Liver (tissue), 8 donors: ENCODE measurements at regions not wholly inside any gene's neighbourhood (a gene's known extent, or its start where the extent isn't known, plus 50 kb on each side); places are given as distances from the start of the nearest gene placed in this dataset.

Source experiments
- DNase-seq: peaks from one replicate; pipeline ENCODE4 v3.0.0-alpha.2; 2017; ENCODE audit warnings: low spot score
- H3K27ac ChIP-seq, 2 donors: one replicate each; pipeline ENCODE4 v1.7.0; 2013; ENCODE audit warnings: inconsistent platforms in 2 of 2, low read length in 2 of 2, control low read depth in 1 of 2, low read depth in 1 of 2, mild to moderate bottlenecking in 1 of 2
- H3K27me3 ChIP-seq, 4 donors: one replicate each; pipeline versions ENCODE4 v1.6.1 to v1.7.0; 2013; ENCODE audit warnings: low read length in 3 of 4, inconsistent platforms in 1 of 4, mild to moderate bottlenecking in 1 of 4, moderate library complexity in 1 of 4; ENCODE audit not compliant: control insufficient read depth in 4 of 4, insufficient read depth in 4 of 4
- H3K36me3 ChIP-seq, 4 donors: one replicate each; pipeline versions ENCODE4 v1.6.1 to v1.7.0; 2013; ENCODE audit warnings: low read length in 3 of 4, mild to moderate bottlenecking in 3 of 4, low read depth in 1 of 4, moderate library complexity in 1 of 4; ENCODE audit not compliant: control insufficient read depth in 4 of 4, insufficient read depth in 3 of 4
- H3K4me1 ChIP-seq, 4 donors: one replicate each; pipeline versions ENCODE4 v1.6.1 to v1.7.0; 2013; ENCODE audit warnings: low read length in 3 of 4, mild to moderate bottlenecking in 3 of 4, moderate library complexity in 1 of 4; ENCODE audit not compliant: control insufficient read depth in 4 of 4, insufficient read depth in 4 of 4
- H3K4me3 ChIP-seq, 3 donors: one replicate each; pipeline versions ENCODE4 v1.6.1 to v1.7.0; 2013; ENCODE audit warnings: low read length in 3 of 3, control low read depth in 1 of 3, low read depth in 1 of 3, mild to moderate bottlenecking in 1 of 3
- H3K9ac ChIP-seq, 2 donors: one replicate each; pipeline ENCODE4 v1.7.0; 2013; ENCODE audit warnings: low read length in 2 of 2, mild to moderate bottlenecking in 2 of 2, moderate library complexity in 2 of 2, control low read depth in 1 of 2, low read depth in 1 of 2
- H3K9me3 ChIP-seq, 4 donors: one replicate each; pipeline versions ENCODE4 v1.6.1 to v1.7.0; 2013; ENCODE audit warnings: low read length in 3 of 4; ENCODE audit not compliant: control insufficient read depth in 4 of 4
- ATF3 ChIP-seq: IDR thresholded peaks from 2 replicates; pipeline ENCODE4 v1.6.1; 2016; ENCODE audit warnings: antibody characterized with exemption
- CTCF ChIP-seq: fragments of 150-350 bp; IDR thresholded peaks from 2 replicates; pipeline ENCODE4 v1.5.1; 2017; ENCODE audit warnings: improper control_type of control experiment, low read depth, low read length; ENCODE audit not compliant: missing input control
- EGR1 ChIP-seq, 2 donors: IDR thresholded peaks; 2 replicates each; pipeline ENCODE4 v1.6.1; 2016 to 2018; ENCODE audit warnings: antibody characterized with exemption in 2 of 2, low read depth in 2 of 2
- FOXA2 ChIP-seq: IDR thresholded peaks from 2 replicates; pipeline ENCODE4 v1.6.1; 2016; ENCODE audit warnings: antibody characterized with exemption
- GABPA ChIP-seq, 2 donors: IDR thresholded peaks in 1 of 2; conservative IDR thresholded peaks in 1 of 2; 2 replicates each; pipeline ENCODE4 v1.6.1; 2016; ENCODE audit warnings: antibody characterized with exemption in 2 of 2, mild to moderate bottlenecking in 1 of 2, moderate library complexity in 1 of 2
- HNF4A ChIP-seq, 2 donors: conservative IDR thresholded peaks; 2 replicates each; pipeline ENCODE4 v1.6.1; 2016; ENCODE audit warnings: antibody characterized with exemption in 2 of 2, mild to moderate bottlenecking in 2 of 2
- HNF4G ChIP-seq: IDR thresholded peaks from 2 replicates; pipeline ENCODE4 v1.6.1; 2016; ENCODE audit warnings: antibody characterized with exemption
- MAX ChIP-seq: IDR thresholded peaks from 2 replicates; pipeline ENCODE4 v1.6.1; 2016; ENCODE audit warnings: antibody characterized with exemption
- NR2F2 ChIP-seq: IDR thresholded peaks from 2 replicates; pipeline ENCODE4 v1.6.1; 2016; ENCODE audit warnings: antibody characterized with exemption
- RAD21 ChIP-seq, 2 donors: IDR thresholded peaks; 2 replicates each; pipeline ENCODE4 v1.6.1; 2016; ENCODE audit warnings: antibody characterized with exemption in 2 of 2, mild to moderate bottlenecking in 2 of 2
- REST ChIP-seq: IDR thresholded peaks from 2 replicates; pipeline ENCODE4 v1.6.1; 2016; ENCODE audit warnings: antibody characterized with exemption, mild to moderate bottlenecking
- RXRA ChIP-seq, 2 donors: IDR thresholded peaks; 2 replicates each; pipeline ENCODE4 v1.6.1; 2017 to 2018; ENCODE audit warnings: antibody characterized with exemption in 2 of 2, mild to moderate bottlenecking in 1 of 2
- TAF1 ChIP-seq: conservative IDR thresholded peaks from 2 replicates; pipeline ENCODE4 v1.6.1; 2016; ENCODE audit warnings: antibody characterized with exemption, mild to moderate bottlenecking
- YY1 ChIP-seq: IDR thresholded peaks from 2 replicates; pipeline ENCODE4 v1.6.1; 2016; ENCODE audit warnings: antibody characterized with exemption, mild to moderate bottlenecking
- ZBTB33 ChIP-seq: IDR thresholded peaks from 2 replicates; pipeline ENCODE4 v1.6.1; 2016; ENCODE audit warnings: antibody characterized with exemption
- WGBS: extraction: QIAGEN DNeasy Blood & Tissue Kit; methylation state at CpG from one replicate; pipeline ENCODE4 v1.1.7; 2013; 5-methylcytosine and 5-hydroxymethylcytosine counted together
- donor health status: healthy.
- donor health status: healthy.
- donor health status: healthy.
- donor health status: healthy.
- donor health status: healthy.

GRCh38 chr5:36741128-36741527, 134.7 kb downstream of the SLC1A3 start:
- no peak for DNase-seq
- TF ChIP-seq REST: no peak
- TF ChIP-seq NR2F2: no peak
- no peak for TF ChIP-seq ZBTB33
- no peak for TF ChIP-seq FOXA2
- no peak for TF ChIP-seq CTCF
- Histone ChIP-seq H3K9me3 (no peaks in the 10 kb centered on the region), H3K27ac (no peak overlapping the region), H3K9ac (no peak overlapping the region), H3K36me3 (no peaks in the 10 kb centered on the region), H3K27me3 (no peaks in the 10 kb centered on the region), H3K4me3 (no peak overlapping the region), H3K4me1 (peaks cover 3 to 20% (median 13%) of the 10 kb centered on the region in 4 donors)
- WGBS: 73% methylated on average over 7 of the region's 7 CpGs

GRCh38 chr5:36743891-36744772, 132.4 kb upstream of the NIPBL start:
- H3K4me1 ChIP-seq: peaks cover 3 to 20% (median 13%) of the 10 kb centered on the region in 4 donors
- no peaks in the 10 kb centered on the region for H3K27me3 ChIP-seq
- H3K9me3 ChIP-seq: no peaks in the 10 kb centered on the region
- H3K36me3 ChIP-seq: no peaks in the 10 kb centered on the region
- no peak overlapping the region for H3K9ac ChIP-seq
- DNase-seq: no peak
- peak overlapping the region; percentile 37 to 73 (median 61) for H3K4me3 ChIP-seq
- peak overlapping the region in 1 of 2 donors; percentile 2 for H3K27ac ChIP-seq
- WGBS: 15% methylated on average over 22 of the region's 22 CpGs
- TF ChIP-seq HNF4G (peak; percentile 26), FOXA2 (no peak), HNF4A (conservative IDR thresholded peaks at IDR 0.05) (peak; percentile 35 to 73), RXRA (IDR thresholded peaks at IDR 0.05) (no peak), TAF1 (no peak), ATF3 (no peak), MAX (peak; percentile 43), EGR1 (IDR thresholded peaks at IDR 0.05; ENCODE audit: low read depth in 2 of 2) (no peak), CTCF (peak; percentile 64), ZBTB33 (no peak), GABPA (IDR thresholded peaks at IDR 0.05 in 1 of 2, conservative IDR thresholded peaks at IDR 0.05 in 1 of 2) (no peak), RAD21 (IDR thresholded peaks at IDR 0.05) (peak; percentile 46 to 67), YY1 (no peak)
